ENCODE measurements at regions not wholly inside any gene's neighbourhood (a gene's known extent, or its start where the extent isn't known, plus 50 kb on each side); places are given as distances from the start of the nearest gene placed in this dataset.

DNA sequence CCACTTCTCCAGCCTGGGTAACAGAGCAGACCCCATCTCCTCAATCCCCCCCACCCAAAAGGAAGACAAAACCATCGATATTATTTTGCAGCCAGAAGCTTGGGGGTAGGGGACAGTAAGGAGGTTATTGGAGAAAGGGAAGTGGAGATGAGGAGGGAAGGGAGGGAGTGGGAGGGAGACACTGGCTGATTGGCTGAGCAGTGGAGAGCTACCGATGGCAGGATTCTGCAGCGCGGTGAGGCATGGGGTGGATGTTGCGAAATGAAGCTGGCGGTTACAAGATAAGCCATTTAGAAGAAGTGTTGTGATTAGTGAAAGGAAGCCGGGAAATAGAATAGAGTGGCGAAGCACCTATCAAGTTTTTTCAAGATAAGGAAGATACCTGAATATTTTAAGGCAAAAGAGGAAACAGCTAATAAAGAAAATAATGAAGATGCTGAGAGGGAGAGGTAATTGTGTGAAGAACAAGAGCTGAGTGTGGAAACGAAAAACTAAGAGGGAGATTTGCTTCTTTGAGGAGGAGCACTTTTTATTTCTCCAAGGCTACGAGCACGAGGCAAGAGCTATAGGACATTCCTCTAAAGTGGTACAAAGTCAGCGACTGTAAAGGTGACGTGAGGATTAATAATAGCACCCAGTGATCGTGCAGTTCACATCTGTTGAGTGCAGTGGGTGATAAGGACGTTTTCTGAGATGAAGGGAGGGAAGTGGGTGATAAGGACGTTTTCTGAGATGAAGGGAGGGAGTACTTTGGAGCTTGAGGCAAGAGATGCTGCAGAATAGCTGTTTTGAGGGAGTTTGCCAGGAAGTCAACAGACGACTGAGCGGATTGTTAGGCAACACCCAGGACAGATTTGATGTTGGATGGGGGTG is 103.2 kb upstream of the KIF26B start (continued):
- TF ChIP-seq, protein P1, sequence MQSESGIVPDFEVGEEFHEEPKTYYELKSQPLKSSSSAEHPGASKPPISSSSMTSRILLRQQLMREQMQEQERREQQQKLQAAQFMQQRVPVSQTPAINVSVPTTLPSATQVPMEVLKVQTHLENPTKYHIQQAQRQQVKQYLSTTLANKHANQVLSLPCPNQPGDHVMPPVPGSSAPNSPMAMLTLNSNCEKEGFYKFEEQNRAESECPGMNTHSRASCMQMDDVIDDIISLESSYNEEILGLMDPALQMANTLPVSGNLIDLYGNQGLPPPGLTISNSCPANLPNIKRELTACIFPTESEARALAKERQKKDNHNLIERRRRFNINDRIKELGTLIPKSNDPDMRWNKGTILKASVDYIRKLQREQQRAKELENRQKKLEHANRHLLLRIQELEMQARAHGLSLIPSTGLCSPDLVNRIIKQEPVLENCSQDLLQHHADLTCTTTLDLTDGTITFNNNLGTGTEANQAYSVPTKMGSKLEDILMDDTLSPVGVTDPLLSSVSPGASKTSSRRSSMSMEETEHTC (IDR thresholded peaks at IDR 0.05) = peak; percentile 68; the same call in 1 of the 2 replicates
- TF ChIP-seq BCL6 (CRISPR knock-in tag; IDR thresholded peaks at IDR 0.05) (no peak), PCBP1 (IDR thresholded peaks at IDR 0.05; ENCODE audit: low read depth, low read length, poor library complexity, severe bottlenecking) (no peak), XRCC4 (IDR thresholded peaks at IDR 0.05; ENCODE audit: extremely low read depth, insufficient read depth, insufficient read length) (no peak), HEY1 (CRISPR knock-in tag; IDR thresholded peaks at IDR 0.05; ENCODE audit: borderline replicate concordance) (peak; percentile 18), ZNF3 (CRISPR knock-in tag; IDR thresholded peaks at IDR 0.05) (no peak), CBFA2T2 (conservative IDR thresholded peaks at IDR 0.05) (peak; percentile 89), SREBF1 (IDR thresholded peaks at IDR 0.05; ENCODE audit: borderline replicate concordance, low read depth, low read length) (no peak), SRSF9 (IDR thresholded peaks at IDR 0.05; ENCODE audit: borderline replicate concordance, low read depth, low read length) (no peak), KDM5B (IDR thresholded peaks at IDR 0.05; ENCODE audit: insufficient replicate concordance, low read depth, low read length) (no peak), ZNF77 (CRISPR knock-in tag; IDR thresholded peaks at IDR 0.05) (no peak), ETV1 (tag; conservative IDR thresholded peaks at IDR 0.05; ENCODE audit: low read depth) (no peak; the same call in 1 of the 2 replicates), FOXK1 (CRISPR knock-in tag; IDR thresholded peaks at IDR 0.05; ENCODE audit: borderline replicate concordance) (no peak), ZNF655 (CRISPR knock-in tag; IDR thresholded peaks at IDR 0.05) (no peak), POU5F1 (IDR thresholded peaks at IDR 0.05; ENCODE audit: borderline replicate concordance, low read depth, low read length, partially characterized antibody) (no peak), SP2 (IDR thresholded peaks at IDR 0.05; ENCODE audit: extremely low read depth, low read depth, low read length, poor library complexity, severe bottlenecking) (no peak), SMARCB1 (IDR thresholded peaks at IDR 0.05; ENCODE audit: insufficient read length, low read depth) (no peak)
- TF ChIP-seq, protein P2, sequence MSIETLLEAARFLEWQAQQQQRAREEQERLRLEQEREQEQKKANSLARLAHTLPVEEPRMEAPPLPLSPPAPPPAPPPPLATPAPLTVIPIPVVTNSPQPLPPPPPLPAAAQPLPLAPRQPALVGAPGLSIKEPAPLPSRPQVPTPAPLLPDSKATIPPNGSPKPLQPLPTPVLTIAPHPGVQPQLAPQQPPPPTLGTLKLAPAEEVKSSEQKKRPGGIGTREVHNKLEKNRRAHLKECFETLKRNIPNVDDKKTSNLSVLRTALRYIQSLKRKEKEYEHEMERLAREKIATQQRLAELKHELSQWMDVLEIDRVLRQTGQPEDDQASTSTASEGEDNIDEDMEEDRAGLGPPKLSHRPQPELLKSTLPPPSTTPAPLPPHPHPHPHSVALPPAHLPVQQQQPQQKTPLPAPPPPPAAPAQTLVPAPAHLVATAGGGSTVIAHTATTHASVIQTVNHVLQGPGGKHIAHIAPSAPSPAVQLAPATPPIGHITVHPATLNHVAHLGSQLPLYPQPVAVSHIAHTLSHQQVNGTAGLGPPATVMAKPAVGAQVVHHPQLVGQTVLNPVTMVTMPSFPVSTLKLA (conservative IDR thresholded peaks at IDR 0.05) = peak; percentile 39 to 70; a peak in 3 of 4 replicates
- TF ChIP-seq, protein P3, sequence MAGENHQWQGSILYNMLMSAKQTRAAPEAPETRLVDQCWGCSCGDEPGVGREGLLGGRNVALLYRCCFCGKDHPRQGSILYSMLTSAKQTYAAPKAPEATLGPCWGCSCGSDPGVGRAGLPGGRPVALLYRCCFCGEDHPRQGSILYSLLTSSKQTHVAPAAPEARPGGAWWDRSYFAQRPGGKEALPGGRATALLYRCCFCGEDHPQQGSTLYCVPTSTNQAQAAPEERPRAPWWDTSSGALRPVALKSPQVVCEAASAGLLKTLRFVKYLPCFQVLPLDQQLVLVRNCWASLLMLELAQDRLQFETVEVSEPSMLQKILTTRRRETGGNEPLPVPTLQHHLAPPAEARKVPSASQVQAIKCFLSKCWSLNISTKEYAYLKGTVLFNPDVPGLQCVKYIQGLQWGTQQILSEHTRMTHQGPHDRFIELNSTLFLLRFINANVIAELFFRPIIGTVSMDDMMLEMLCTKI (IDR thresholded peaks at IDR 0.05; ENCODE audit: partially characterized antibody) = no peak
- TF ChIP-seq, protein P4, sequence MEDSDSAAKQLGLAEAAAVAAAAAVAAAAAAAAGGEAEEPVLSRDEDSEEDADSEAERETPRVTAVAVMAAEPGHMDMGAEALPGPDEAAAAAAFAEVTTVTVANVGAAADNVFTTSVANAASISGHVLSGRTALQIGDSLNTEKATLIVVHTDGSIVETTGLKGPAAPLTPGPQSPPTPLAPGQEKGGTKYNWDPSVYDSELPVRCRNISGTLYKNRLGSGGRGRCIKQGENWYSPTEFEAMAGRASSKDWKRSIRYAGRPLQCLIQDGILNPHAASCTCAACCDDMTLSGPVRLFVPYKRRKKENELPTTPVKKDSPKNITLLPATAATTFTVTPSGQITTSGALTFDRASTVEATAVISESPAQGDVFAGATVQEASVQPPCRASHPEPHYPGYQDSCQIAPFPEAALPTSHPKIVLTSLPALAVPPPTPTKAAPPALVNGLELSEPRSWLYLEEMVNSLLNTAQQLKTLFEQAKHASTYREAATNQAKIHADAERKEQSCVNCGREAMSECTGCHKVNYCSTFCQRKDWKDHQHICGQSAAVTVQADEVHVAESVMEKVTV (CRISPR knock-in tag; IDR thresholded peaks at IDR 0.05) = 0 out of 2 replicates have a peak, but pooled peaks have one; percentile 3

Data from K562 (cell line).